Chondrocyte (in vitro differentiated cells): ENCODE measurements at regions not wholly inside any gene's neighbourhood (a gene's known extent, or its start where the extent isn't known, plus 50 kb on each side); places are given as distances from the start of the nearest gene placed in this dataset.

ENCODE experiments used
- DNase-seq: peaks from one replicate; pipeline ENCODE4 v3.0.0; 2021; ENCODE audit warnings: mixed read lengths, low spot score
- H3K27ac Mint-ChIP-seq: one replicate; pipeline ENCODE4 v1.8.0; 2021; ENCODE audit warnings: mild to moderate bottlenecking, moderate library complexity, mixed read lengths; ENCODE audit not compliant: unreplicated experiment
- H3K27me3 Mint-ChIP-seq: 2 replicates; pipeline ENCODE4 v1.8.0; 2021; ENCODE audit warnings: low read depth, mixed read lengths
- H3K36me3 Mint-ChIP-seq: 2 replicates; pipeline ENCODE4 v1.8.0; 2021; ENCODE audit warnings: low read depth, mixed read lengths
- H3K4me1 Mint-ChIP-seq: 2 replicates; pipeline ENCODE4 v1.8.0; 2021; ENCODE audit warnings: low read depth, mild to moderate bottlenecking, mixed read lengths
- H3K4me3 Mint-ChIP-seq: one replicate; pipeline ENCODE4 v1.8.0; 2021; ENCODE audit warnings: mild to moderate bottlenecking, moderate library complexity, mixed read lengths; ENCODE audit not compliant: unreplicated experiment
- H3K9me3 Mint-ChIP-seq: 2 replicates; pipeline ENCODE4 v1.8.0; 2021; ENCODE audit warnings: low read depth, mixed read lengths
- TF ChIP-seq, protein P1 (sequence below): fragments of 200-600 bp; sonication (generic); IDR thresholded peaks from 2 replicates; pipeline ENCODE4 v1.5.0; 2021; ENCODE audit warnings: antibody characterized with exemption, mild to moderate bottlenecking, moderate library complexity

DNA sequence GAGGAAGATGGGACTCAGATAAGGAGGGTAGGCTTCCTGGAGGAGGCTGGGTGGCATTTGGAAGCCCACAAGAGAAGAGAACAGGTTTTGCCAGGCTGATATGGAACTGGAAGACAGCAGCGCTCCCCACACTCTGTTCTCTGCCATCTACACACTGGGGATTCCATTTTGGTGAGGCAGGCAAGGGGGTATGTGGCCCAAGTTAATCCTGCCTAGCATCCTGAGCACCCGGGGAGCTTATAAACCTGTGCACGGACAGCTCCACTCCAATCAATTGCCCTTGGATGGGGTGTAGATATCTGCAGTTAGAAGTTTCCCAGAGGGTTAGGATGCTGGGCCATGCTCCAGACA lies 158.8 kb downstream of the MACROH2A1 start:
- H3K9me3 Mint-ChIP-seq = no peaks in the 10 kb centered on the region
- TF ChIP-seq, protein P1, sequence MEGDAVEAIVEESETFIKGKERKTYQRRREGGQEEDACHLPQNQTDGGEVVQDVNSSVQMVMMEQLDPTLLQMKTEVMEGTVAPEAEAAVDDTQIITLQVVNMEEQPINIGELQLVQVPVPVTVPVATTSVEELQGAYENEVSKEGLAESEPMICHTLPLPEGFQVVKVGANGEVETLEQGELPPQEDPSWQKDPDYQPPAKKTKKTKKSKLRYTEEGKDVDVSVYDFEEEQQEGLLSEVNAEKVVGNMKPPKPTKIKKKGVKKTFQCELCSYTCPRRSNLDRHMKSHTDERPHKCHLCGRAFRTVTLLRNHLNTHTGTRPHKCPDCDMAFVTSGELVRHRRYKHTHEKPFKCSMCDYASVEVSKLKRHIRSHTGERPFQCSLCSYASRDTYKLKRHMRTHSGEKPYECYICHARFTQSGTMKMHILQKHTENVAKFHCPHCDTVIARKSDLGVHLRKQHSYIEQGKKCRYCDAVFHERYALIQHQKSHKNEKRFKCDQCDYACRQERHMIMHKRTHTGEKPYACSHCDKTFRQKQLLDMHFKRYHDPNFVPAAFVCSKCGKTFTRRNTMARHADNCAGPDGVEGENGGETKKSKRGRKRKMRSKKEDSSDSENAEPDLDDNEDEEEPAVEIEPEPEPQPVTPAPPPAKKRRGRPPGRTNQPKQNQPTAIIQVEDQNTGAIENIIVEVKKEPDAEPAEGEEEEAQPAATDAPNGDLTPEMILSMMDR = no peak
- peaks cover 26% of the 10 kb centered on the region for H3K4me1 Mint-ChIP-seq
- peaks cover under 1% of the 10 kb centered on the region for H3K27me3 Mint-ChIP-seq
- no peak for DNase-seq
- H3K36me3 Mint-ChIP-seq = no peaks in the 10 kb centered on the region
- no peak overlapping the region for H3K27ac Mint-ChIP-seq
- no peak overlapping the region for H3K4me3 Mint-ChIP-seq

DNA sequence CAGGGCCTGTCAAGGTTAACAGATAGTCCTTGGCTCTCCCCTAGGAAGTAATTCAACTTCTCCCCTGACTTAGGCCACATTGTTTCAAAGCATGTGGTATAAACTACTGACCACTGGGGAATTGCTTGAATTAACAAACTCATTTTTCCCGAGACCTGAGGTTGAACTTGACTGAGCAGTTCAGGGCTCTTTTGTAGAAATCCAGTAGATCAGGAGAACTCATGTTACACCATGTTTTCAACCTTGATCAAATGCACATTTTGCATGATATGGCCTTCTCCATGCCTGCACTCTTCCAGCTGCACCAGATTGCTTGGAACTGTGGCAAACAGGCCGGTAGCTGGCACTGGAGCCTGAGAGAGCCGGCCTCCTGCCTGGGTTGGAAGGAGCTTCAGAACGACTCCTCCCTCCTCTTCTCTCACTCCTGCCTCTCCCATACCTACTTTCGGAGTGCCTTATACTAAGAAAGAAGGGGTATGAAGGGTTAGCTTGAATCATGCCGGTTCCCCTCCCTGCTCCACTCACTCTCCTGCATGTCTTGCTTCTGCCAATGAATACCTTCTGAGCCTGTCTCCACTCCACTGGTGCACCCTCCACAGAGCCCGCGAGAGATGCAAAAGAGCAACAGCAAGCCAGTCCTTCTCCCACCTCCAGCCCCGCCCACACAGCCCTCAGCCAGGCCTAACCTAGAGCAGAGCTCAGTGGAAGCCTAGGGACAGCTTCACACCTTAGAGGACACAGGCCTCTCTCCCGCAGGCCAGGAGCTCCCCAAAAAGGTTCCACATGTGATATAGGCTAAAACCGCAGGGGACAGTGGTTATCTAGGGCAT lies 159.4 kb downstream of the MACROH2A1 start:
- Mint-ChIP-seq H3K36me3 (no peaks in the 10 kb centered on the region), H3K4me1 (peaks cover 25% of the 10 kb centered on the region), H3K27me3 (peaks cover 4% of the 10 kb centered on the region), H3K4me3 (no peak overlapping the region), H3K27ac (no peak overlapping the region), H3K9me3 (no peaks in the 10 kb centered on the region)
- DNase-seq = peak; percentile 72
- TF ChIP-seq, protein P1 = no peak

DNA sequence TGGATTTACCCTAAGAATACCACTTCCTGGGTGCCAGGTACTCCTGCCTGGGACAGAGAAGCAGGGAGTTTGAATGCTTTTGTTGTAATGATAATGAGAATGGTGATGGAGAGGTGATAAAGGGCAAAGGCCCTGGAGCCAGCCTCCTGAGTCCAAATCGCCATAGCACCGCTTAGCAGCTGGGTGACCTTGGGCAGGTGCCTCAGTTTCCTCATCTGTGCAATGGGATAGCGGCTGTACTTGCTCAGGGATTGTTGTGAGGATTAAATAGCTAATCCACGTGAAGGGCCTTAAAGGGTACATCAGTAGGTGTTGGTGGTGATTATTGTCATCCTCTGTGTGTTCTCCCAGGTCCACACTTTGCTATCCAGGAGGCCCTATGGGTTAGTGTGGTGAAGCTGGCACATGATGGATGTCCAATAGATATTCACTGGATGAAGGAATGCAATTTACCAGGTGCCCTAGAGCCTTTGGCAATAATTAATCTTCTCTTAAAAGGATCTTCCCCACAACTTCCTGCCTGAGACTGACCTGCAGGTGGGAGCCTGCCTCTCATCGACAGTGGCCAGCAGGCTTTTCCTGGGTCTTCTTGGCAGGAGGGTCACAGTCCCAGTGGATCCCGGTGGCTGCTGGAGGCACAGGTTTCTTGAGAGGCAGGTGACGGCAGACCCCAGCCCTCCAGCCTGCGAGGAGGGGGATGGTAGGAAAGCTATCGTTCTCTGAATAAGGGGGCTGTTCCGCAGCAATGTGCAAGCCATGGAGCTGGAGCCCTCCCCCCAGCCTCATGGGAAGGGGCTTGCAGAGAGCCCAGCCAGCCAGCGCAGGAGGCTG lies 160.2 kb downstream of the MACROH2A1 start:
- TF ChIP-seq, protein P1 = no peak
- Mint-ChIP-seq H3K36me3 (no peaks in the 10 kb centered on the region), H3K27me3 (peaks cover 7% of the 10 kb centered on the region), H3K4me3 (no peak overlapping the region), H3K9me3 (no peaks in the 10 kb centered on the region), H3K4me1 (peaks cover 25% of the 10 kb centered on the region), H3K27ac (no peak overlapping the region)
- DNase-seq = peak; percentile 74

DNA sequence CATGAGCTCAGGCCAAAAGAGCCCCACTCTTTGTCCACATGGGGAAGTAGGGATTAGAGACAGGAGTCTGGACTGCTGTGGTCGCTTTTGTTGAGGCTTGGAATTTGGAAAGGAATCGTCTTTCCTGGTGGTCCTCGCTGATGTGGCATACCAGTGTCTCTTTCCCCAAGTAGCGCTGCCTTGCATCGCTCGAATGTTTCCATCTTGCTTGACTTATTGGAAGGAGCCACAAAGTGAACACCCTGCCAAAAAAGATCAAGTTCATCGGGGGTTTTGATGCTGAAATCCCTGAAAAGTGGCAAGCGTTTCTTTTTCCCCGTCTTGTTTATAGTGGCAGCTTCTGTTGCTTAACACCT lies 161.3 kb downstream of the MACROH2A1 start:
- DNase-seq = no peak
- Mint-ChIP-seq H3K27me3 (peaks cover 10% of the 10 kb centered on the region), H3K36me3 (no peaks in the 10 kb centered on the region), H3K4me3 (no peak overlapping the region), H3K27ac (no peak overlapping the region), H3K4me1 (peaks cover 27% of the 10 kb centered on the region), H3K9me3 (no peaks in the 10 kb centered on the region)
- TF ChIP-seq, protein P1 = no peak

DNA sequence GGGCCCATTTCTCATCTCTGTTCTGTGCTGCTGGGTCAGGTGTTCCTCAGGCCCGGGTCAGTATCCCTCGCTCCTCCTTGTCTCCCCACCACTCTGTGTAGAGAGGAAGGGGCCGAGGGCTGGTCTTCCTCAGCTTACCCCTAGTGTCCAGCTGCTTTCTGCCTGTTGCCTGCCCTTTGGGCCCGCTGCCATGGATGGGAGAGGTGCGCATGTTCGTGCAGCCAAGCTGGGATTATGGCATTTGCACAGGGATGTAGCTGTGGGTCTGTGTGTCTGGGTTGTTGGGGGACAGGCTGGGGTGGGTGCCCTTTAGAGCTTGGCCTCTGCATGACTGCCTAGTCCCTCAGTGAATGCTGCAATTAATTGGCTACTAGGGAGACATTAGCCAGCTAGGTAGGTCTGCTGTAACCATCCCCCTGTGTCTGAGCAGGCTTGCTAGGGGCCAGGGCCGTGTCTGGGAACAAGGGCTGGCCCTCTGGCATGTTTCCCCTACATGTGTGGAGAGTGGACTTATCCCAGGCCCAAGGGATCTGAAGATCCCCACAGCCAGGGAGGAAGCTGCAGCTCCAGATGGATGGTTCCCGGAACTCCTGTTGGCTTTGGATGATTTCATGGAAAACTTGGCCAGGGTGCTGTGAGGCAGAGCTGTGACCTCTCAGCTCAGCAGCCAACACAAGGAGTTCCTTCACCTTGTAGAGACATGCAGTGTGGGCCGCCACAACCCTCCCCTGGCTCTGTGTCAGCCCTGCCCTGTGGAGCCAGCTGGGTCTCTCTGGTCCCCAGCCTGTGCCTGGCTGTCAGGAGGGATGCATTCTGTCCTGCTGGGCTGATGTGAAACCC lies 161.9 kb downstream of the MACROH2A1 start:
- DNase-seq = peak; percentile 79
- peaks cover 10% of the 10 kb centered on the region for H3K27me3 Mint-ChIP-seq
- no peak overlapping the region for H3K4me3 Mint-ChIP-seq
- TF ChIP-seq, protein P1 = no peak
- no peaks in the 10 kb centered on the region for H3K9me3 Mint-ChIP-seq
- H3K27ac Mint-ChIP-seq = no peak overlapping the region
- H3K4me1 Mint-ChIP-seq = peaks cover 21% of the 10 kb centered on the region
- no peaks in the 10 kb centered on the region for H3K36me3 Mint-ChIP-seq
